Chondrocyte (in vitro differentiated cells): ENCODE measurements at regions not wholly inside any gene's neighbourhood (a gene's known extent, or its start where the extent isn't known, plus 50 kb on each side); places are given as distances from the start of the nearest gene placed in this dataset.
"Not testable (repeated sequence)": the region's sequence is repeated elsewhere in the genome, so short reads cannot be mapped to it uniquely, and the experiment has no call there.

ENCODE experiments used
- DNase-seq: peaks from one replicate; pipeline ENCODE4 v3.0.0; 2021; ENCODE audit warnings: mixed read lengths, low spot score
- H3K27ac Mint-ChIP-seq: one replicate; pipeline ENCODE4 v1.8.0; 2021; ENCODE audit warnings: mild to moderate bottlenecking, moderate library complexity, mixed read lengths; ENCODE audit not compliant: unreplicated experiment
- H3K27me3 Mint-ChIP-seq: 2 replicates; pipeline ENCODE4 v1.8.0; 2021; ENCODE audit warnings: low read depth, mixed read lengths
- H3K36me3 Mint-ChIP-seq: 2 replicates; pipeline ENCODE4 v1.8.0; 2021; ENCODE audit warnings: low read depth, mixed read lengths
- H3K4me1 Mint-ChIP-seq: 2 replicates; pipeline ENCODE4 v1.8.0; 2021; ENCODE audit warnings: low read depth, mild to moderate bottlenecking, mixed read lengths
- H3K4me3 Mint-ChIP-seq: one replicate; pipeline ENCODE4 v1.8.0; 2021; ENCODE audit warnings: mild to moderate bottlenecking, moderate library complexity, mixed read lengths; ENCODE audit not compliant: unreplicated experiment
- H3K9me3 Mint-ChIP-seq: 2 replicates; pipeline ENCODE4 v1.8.0; 2021; ENCODE audit warnings: low read depth, mixed read lengths
- CTCF ChIP-seq: fragments of 200-600 bp; sonication (generic); IDR thresholded peaks from 2 replicates; pipeline ENCODE4 v1.5.0; 2021; ENCODE audit warnings: antibody characterized with exemption, mild to moderate bottlenecking, moderate library complexity

- TF ChIP-seq CTCF, result no peak
- Mint-ChIP-seq H3K4me3 (no peak overlapping the region), H3K27ac (no peak overlapping the region), H3K27me3 (no peaks in the 10 kb centered on the region), H3K4me1 (no peaks in the 10 kb centered on the region), H3K36me3 (no peaks in the 10 kb centered on the region), H3K9me3 (no peaks in the 10 kb centered on the region)
- no peak for DNase-seq
Observed at GRCh38 chr22:26082866-26083265, 86.4 kb upstream of the SEZ6L start.

- Mint-ChIP-seq H3K9me3 (no peaks in the 10 kb centered on the region), H3K4me3 (no peak overlapping the region), H3K27me3 (peaks cover 3% of the 10 kb centered on the region), H3K36me3 (no peaks in the 10 kb centered on the region), H3K4me1 (no peaks in the 10 kb centered on the region), H3K27ac (no peak overlapping the region)
- no peak for DNase-seq
- TF ChIP-seq CTCF, result peak; percentile 48
Observed at GRCh38 chr22:26086359-26086758, 82.9 kb upstream of the SEZ6L start.

GRCh38 chr22:26087816-26088215 lies 81.4 kb upstream of the SEZ6L start:
- Mint-ChIP-seq H3K27ac (no peak overlapping the region), H3K9me3 (no peaks in the 10 kb centered on the region), H3K27me3 (peaks cover 11% of the 10 kb centered on the region), H3K4me1 (no peaks in the 10 kb centered on the region), H3K36me3 (no peaks in the 10 kb centered on the region), H3K4me3 (no peak overlapping the region)
- TF ChIP-seq CTCF, result no peak
- DNase-seq, result no peak

- H3K27me3 Mint-ChIP-seq, result peaks cover 11% of the 10 kb centered on the region
- no peak for DNase-seq
- no peak for TF ChIP-seq CTCF
- no peak overlapping the region for H3K4me3 Mint-ChIP-seq
- no peaks in the 10 kb centered on the region for H3K36me3 Mint-ChIP-seq
- no peaks in the 10 kb centered on the region for H3K4me1 Mint-ChIP-seq
- peaks cover 4% of the 10 kb centered on the region for H3K9me3 Mint-ChIP-seq
- H3K27ac Mint-ChIP-seq, result no peak overlapping the region
Observed at GRCh38 chr22:26090821-26091220, 78.4 kb upstream of the SEZ6L start.

GRCh38 chr22:26094497-26094896 lies 74.8 kb upstream of the SEZ6L start:
- H3K4me1 Mint-ChIP-seq, H3K4me3 Mint-ChIP-seq, H3K36me3 Mint-ChIP-seq, H3K9me3 Mint-ChIP-seq, H3K27ac Mint-ChIP-seq, DNase-seq: not testable (repeated sequence)
- peaks cover 11% of the 10 kb centered on the region for H3K27me3 Mint-ChIP-seq

GRCh38 chr22:26095256-26095956 lies 73.9 kb upstream of the SEZ6L start:
- H3K36me3 Mint-ChIP-seq, result no peaks in the 10 kb centered on the region
- TF ChIP-seq CTCF, result no peak
- peaks cover 9% of the 10 kb centered on the region for H3K27me3 Mint-ChIP-seq
- H3K9me3 Mint-ChIP-seq, result peaks cover 8% of the 10 kb centered on the region
- no peak overlapping the region for H3K4me3 Mint-ChIP-seq
- no peak overlapping the region for H3K27ac Mint-ChIP-seq
- H3K4me1 Mint-ChIP-seq, result no peaks in the 10 kb centered on the region
- no peak for DNase-seq
